22Rv1 (cell line): ENCODE measurements at regions not wholly inside any gene's neighbourhood (a gene's known extent, or its start where the extent isn't known, plus 50 kb on each side); places are given as distances from the start of the nearest gene placed in this dataset.

Experiments
- ZFX ChIP-seq: fragments of 450-650 bp; IDR thresholded peaks from 2 replicates; pipeline ENCODE4 v1.6.1; 2017; ENCODE audit warnings: antibody characterized with exemption, borderline replicate concordance
- TF ChIP-seq, protein P1 (sequence below): fragments of 450-650 bp; IDR thresholded peaks from 2 replicates; pipeline ENCODE4 v1.5.1; 2017; ENCODE audit warnings: mild to moderate bottlenecking

DNA sequence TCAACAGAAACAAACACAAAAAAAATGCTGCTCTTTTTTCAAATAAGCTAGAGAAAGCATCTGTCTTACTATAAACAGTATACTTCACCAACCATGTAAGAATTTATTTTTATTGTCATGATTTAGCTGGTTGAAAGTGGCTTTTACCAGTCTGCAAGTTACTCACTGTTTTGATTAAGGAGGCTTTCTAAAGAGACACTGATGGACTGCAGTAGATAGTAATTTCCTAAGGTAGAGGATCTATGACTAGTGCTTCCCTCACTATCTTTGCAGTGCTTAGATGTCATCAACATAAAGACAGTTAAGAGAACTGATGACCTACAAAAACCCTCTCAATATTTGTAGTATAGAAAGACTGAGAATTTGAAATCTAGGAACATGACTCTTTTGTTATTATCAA is 846.2 kb upstream of the AGA start:
- TF ChIP-seq, protein P1, sequence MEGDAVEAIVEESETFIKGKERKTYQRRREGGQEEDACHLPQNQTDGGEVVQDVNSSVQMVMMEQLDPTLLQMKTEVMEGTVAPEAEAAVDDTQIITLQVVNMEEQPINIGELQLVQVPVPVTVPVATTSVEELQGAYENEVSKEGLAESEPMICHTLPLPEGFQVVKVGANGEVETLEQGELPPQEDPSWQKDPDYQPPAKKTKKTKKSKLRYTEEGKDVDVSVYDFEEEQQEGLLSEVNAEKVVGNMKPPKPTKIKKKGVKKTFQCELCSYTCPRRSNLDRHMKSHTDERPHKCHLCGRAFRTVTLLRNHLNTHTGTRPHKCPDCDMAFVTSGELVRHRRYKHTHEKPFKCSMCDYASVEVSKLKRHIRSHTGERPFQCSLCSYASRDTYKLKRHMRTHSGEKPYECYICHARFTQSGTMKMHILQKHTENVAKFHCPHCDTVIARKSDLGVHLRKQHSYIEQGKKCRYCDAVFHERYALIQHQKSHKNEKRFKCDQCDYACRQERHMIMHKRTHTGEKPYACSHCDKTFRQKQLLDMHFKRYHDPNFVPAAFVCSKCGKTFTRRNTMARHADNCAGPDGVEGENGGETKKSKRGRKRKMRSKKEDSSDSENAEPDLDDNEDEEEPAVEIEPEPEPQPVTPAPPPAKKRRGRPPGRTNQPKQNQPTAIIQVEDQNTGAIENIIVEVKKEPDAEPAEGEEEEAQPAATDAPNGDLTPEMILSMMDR, result no peak
- TF ChIP-seq ZFX, result no peak
